Keratinocyte (primary cell): ENCODE measurements at regions not wholly inside any gene's neighbourhood (a gene's known extent, or its start where the extent isn't known, plus 50 kb on each side); places are given as distances from the start of the nearest gene placed in this dataset.

Source experiments
- EZH2 ChIP-seq: IDR thresholded peaks from one replicate; pipeline ENCODE4 v1.6.1; 2012; ENCODE audit warnings: inconsistent platforms, mild to moderate bottlenecking, low read length, moderate library complexity
- TF ChIP-seq, protein P1 (sequence below), 3 experiments: IDR thresholded peaks in 1 of 3; conservative IDR thresholded peaks in 1 of 3; optimal IDR thresholded peaks in 1 of 3; 2 replicates in 2 of 3; 3 replicates in 1 of 3; pipeline versions ENCODE3 to v1.5.1; 2011; ENCODE audit warnings: low read length in 3 of 3, mild to moderate bottlenecking in 3 of 3, moderate library complexity in 2 of 3, control low read depth in 1 of 3, inconsistent platforms in 1 of 3; ENCODE audit not compliant: insufficient read depth in 2 of 3; ENCODE audit errors: extremely low read depth in 1 of 3

DNA sequence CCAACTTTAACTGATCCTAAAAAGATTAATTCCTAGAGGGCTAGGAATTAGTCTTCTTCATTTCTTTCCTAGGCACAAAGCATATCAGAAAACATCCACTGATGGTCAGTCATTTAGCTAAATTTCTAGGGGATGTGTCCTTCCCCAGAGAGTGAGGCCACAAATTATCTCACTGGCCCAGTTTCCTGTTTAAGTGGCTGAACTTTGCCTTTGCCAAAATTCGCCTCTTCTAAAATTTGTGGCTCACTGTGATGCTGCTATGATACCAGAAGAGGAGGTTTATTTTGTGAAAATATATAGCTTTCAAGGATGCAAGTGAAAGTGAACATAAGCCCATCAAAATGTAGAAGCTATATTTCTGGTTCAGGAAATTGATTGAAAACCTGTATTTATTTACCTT is 98.1 kb upstream of the FER start:
- TF ChIP-seq EZH2, result no peak
- TF ChIP-seq, protein P1, sequence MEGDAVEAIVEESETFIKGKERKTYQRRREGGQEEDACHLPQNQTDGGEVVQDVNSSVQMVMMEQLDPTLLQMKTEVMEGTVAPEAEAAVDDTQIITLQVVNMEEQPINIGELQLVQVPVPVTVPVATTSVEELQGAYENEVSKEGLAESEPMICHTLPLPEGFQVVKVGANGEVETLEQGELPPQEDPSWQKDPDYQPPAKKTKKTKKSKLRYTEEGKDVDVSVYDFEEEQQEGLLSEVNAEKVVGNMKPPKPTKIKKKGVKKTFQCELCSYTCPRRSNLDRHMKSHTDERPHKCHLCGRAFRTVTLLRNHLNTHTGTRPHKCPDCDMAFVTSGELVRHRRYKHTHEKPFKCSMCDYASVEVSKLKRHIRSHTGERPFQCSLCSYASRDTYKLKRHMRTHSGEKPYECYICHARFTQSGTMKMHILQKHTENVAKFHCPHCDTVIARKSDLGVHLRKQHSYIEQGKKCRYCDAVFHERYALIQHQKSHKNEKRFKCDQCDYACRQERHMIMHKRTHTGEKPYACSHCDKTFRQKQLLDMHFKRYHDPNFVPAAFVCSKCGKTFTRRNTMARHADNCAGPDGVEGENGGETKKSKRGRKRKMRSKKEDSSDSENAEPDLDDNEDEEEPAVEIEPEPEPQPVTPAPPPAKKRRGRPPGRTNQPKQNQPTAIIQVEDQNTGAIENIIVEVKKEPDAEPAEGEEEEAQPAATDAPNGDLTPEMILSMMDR (optimal IDR thresholded peaks at IDR 0.05 in 1 of 3, IDR thresholded peaks at IDR 0.05 in 1 of 3, conservative IDR thresholded peaks at IDR 0.05 in 1 of 3; ENCODE audit: extremely low read depth in 1 of 3, insufficient read depth in 2 of 3, low read length in 3 of 3), result no peak
